ENCODE measurements at regions not wholly inside any gene's neighbourhood (a gene's known extent, or its start where the extent isn't known, plus 50 kb on each side); places are given as distances from the start of the nearest gene placed in this dataset.

GRCh38 chr2:223230352-223230751, 178.4 kb downstream of the KCNE4 start:
- TF ChIP-seq CTCF (IDR thresholded peaks at IDR 0.05) (no peak), POLR2A (IDR thresholded peaks at IDR 0.05) (no peak)

Data from breast epithelium (tissue), 3 donors.